ENCODE measurements at regions not wholly inside any gene's neighbourhood (a gene's known extent, or its start where the extent isn't known, plus 50 kb on each side); places are given as distances from the start of the nearest gene placed in this dataset.

GRCh38 chr1:204742676-204743251, 57.2 kb upstream of the LRRN2 start:
- TF ChIP-seq MAX (IDR thresholded peaks at IDR 0.05) (no peak), HNF4A (conservative IDR thresholded peaks at IDR 0.05) (no peak), FOXA2 (IDR thresholded peaks at IDR 0.05) (no peak), RAD21 (IDR thresholded peaks at IDR 0.05) (no peak), YY1 (IDR thresholded peaks at IDR 0.05) (no peak), SP1 (IDR thresholded peaks at IDR 0.05) (no peak), GABPA (IDR thresholded peaks at IDR 0.05 in 1 of 2, conservative IDR thresholded peaks at IDR 0.05 in 1 of 2) (no peak), FOXA1 (IDR thresholded peaks at IDR 0.05) (no peak)
- TF ChIP-seq, protein P1, sequence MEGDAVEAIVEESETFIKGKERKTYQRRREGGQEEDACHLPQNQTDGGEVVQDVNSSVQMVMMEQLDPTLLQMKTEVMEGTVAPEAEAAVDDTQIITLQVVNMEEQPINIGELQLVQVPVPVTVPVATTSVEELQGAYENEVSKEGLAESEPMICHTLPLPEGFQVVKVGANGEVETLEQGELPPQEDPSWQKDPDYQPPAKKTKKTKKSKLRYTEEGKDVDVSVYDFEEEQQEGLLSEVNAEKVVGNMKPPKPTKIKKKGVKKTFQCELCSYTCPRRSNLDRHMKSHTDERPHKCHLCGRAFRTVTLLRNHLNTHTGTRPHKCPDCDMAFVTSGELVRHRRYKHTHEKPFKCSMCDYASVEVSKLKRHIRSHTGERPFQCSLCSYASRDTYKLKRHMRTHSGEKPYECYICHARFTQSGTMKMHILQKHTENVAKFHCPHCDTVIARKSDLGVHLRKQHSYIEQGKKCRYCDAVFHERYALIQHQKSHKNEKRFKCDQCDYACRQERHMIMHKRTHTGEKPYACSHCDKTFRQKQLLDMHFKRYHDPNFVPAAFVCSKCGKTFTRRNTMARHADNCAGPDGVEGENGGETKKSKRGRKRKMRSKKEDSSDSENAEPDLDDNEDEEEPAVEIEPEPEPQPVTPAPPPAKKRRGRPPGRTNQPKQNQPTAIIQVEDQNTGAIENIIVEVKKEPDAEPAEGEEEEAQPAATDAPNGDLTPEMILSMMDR (IDR thresholded peaks at IDR 0.05; ENCODE audit: low read depth, low read length, missing input control) = no peak

Measured in liver (tissue), 3 donors.